HL-60 (cell line): ENCODE measurements at regions not wholly inside any gene's neighbourhood (a gene's known extent, or its start where the extent isn't known, plus 50 kb on each side); places are given as distances from the start of the nearest gene placed in this dataset.

Experiments
- DNase-seq, 2 experiments: peaks; one replicate each; pipeline ENCODE4 v3.0.0-alpha.2; 2010 to 2020; ENCODE audit warnings: low read depth in 1 of 2, low spot score in 1 of 2
- H3K27ac ChIP-seq: fragments of 250-450 bp; sonication (Bioruptor Pico); replicated peaks from 2 replicates; pipeline ENCODE4 v1.5.1; 2020; ENCODE audit warnings: mild to moderate bottlenecking, moderate library complexity
- H3K27me3 ChIP-seq: fragments of 250-450 bp; sonication (Bioruptor Pico); 2 replicates; pipeline ENCODE4 v1.5.1; 2021; ENCODE audit warnings: mild to moderate bottlenecking, moderate library complexity; ENCODE audit not compliant: insufficient read depth, poor library complexity, severe bottlenecking
- H3K4me3 ChIP-seq: replicated peaks from 2 replicates; pipeline ENCODE4 v1.5.1; 2011; ENCODE audit warnings: mild to moderate bottlenecking, control low read depth, low read length; ENCODE audit not compliant: insufficient read depth
- CTCF ChIP-seq: IDR thresholded peaks from one replicate; pipeline ENCODE4 v1.5.1; 2011; ENCODE audit warnings: low read length, control low read depth, inconsistent platforms; ENCODE audit not compliant: insufficient read depth
- GABPA ChIP-seq: IDR thresholded peaks from 2 replicates; pipeline ENCODE4 v1.6.1; 2012; ENCODE audit warnings: low read depth
- POLR2AphosphoS5 ChIP-seq: IDR thresholded peaks from 2 replicates; pipeline ENCODE4 v1.6.1; 2012; ENCODE audit warnings: low read depth
- REST ChIP-seq: IDR thresholded peaks from 2 replicates; pipeline ENCODE4 v1.6.1; 2012; ENCODE audit warnings: low read depth; ENCODE audit not compliant: insufficient replicate concordance
- SPI1 ChIP-seq: IDR thresholded peaks from 2 replicates; pipeline ENCODE4 v1.6.1; 2012; ENCODE audit warnings: low read depth, mild to moderate bottlenecking, borderline replicate concordance

GRCh38 chr4:15366721-15367120, 61.1 kb upstream of the C1QTNF7 start:
- Histone ChIP-seq H3K4me3 (no peak overlapping the region), H3K27me3 (no peaks in the 10 kb centered on the region), H3K27ac (no peak overlapping the region)
- DNase-seq: no peak
- no peak for TF ChIP-seq SPI1

- no peak overlapping the region for H3K27ac ChIP-seq
- no peak overlapping the region for H3K4me3 ChIP-seq
- DNase-seq: no peak
- no peak for TF ChIP-seq GABPA
- no peaks in the 10 kb centered on the region for H3K27me3 ChIP-seq
Measured at GRCh38 chr4:15368856-15369255, 59.0 kb upstream of the C1QTNF7 start.

GRCh38 chr4:15370296-15370695, 57.5 kb upstream of the C1QTNF7 start:
- Histone ChIP-seq H3K27ac (no peak overlapping the region), H3K27me3 (no peaks in the 10 kb centered on the region), H3K4me3 (no peak overlapping the region)
- TF ChIP-seq GABPA (no peak), CTCF (no peak), SPI1 (no peak), POLR2AphosphoS5 (no peak), REST (no peak)
- DNase-seq: no peak

- Histone ChIP-seq H3K27me3 (no peaks in the 10 kb centered on the region), H3K4me3 (no peak overlapping the region), H3K27ac (no peak overlapping the region)
- TF ChIP-seq CTCF (no peak), POLR2AphosphoS5 (no peak), SPI1 (no peak), REST (no peak), GABPA (no peak)
- DNase-seq: no peak
Measured at GRCh38 chr4:15373363-15373762, 54.5 kb upstream of the C1QTNF7 start.

GRCh38 chr4:15374656-15375055, 53.2 kb upstream of the C1QTNF7 start:
- no peak overlapping the region for H3K27ac ChIP-seq
- H3K4me3 ChIP-seq: no peak overlapping the region
- DNase-seq: no peak
- TF ChIP-seq POLR2AphosphoS5: no peak
- no peak for TF ChIP-seq REST
- no peak for TF ChIP-seq SPI1
- TF ChIP-seq GABPA: no peak
- TF ChIP-seq CTCF: no peak
- no peaks in the 10 kb centered on the region for H3K27me3 ChIP-seq
